HepG2 (cell line): ENCODE measurements at regions not wholly inside any gene's neighbourhood (a gene's known extent, or its start where the extent isn't known, plus 50 kb on each side); places are given as distances from the start of the nearest gene placed in this dataset.

ENCODE experiments used
- ATAC-seq: fragments of 200-7000 bp; cut with Tn5 transposase; 3 replicates; pipeline ENCODE4 v1.9.1; 2020; ENCODE audit warnings: mild to moderate bottlenecking, moderate library complexity
- BruUV-seq: library from RNA; stranded (reverse); fragments of 400-500 nt; replicated peaks from 2 replicates; lab custom pipeline; 2021; lab: Mats Ljungman, UMichigan
- CTCF ChIA-PET: fragments of 300-600 bp; formaldehyde crosslinking; extraction: SDS; loops from one replicate; lab custom pipeline; 2021; ENCODE audit warnings: low total read pairs, inconsistent platforms, low intra/inter-chr PET ratio; lab: Yijun Ruan, JAX
- POLR2A ChIA-PET: fragments of 350-600 bp; sonication (Branson Sonifier 250); formaldehyde crosslinking; loops from one replicate; lab custom pipeline; 2020; ENCODE audit warnings: antibody characterized with exemption, inconsistent platforms; lab: Yijun Ruan, JAX
- DNase-seq: peaks from one replicate; pipeline ENCODE4 v3.0.0-alpha.2; 2015; ENCODE audit warnings: low spot score
- FAIRE-seq: peaks from 3 replicates; lab custom pipeline; 2011; peaks lifted over from hg19 to GRCh38; lab: Jason Lieb, UNC
- H2AFZ ChIP-seq: one replicate; pipeline ENCODE4 v1.6.1; 2011; ENCODE audit warnings: low read length, inconsistent platforms
- H3K27ac ChIP-seq: fragments of 300-600 bp; 3 replicates; pipeline ENCODE4 v1.8.0; 2011; ENCODE audit warnings: mixed run types, mild to moderate bottlenecking, mixed read lengths, low read length, inconsistent platforms; ENCODE audit not compliant: insufficient read depth; ENCODE audit errors: extremely low read length
- H3K27me3 ChIP-seq, 2 experiments: fragments of 200-600 bp in 1 of 2; 2 replicates in 1 of 2; 3 replicates in 1 of 2; pipeline versions ENCODE4 v1.6.0 to v1.8.0; 2011; ENCODE audit warnings: low read length in 2 of 2, mild to moderate bottlenecking in 2 of 2, moderate library complexity in 2 of 2, inconsistent platforms in 1 of 2; ENCODE audit not compliant: insufficient read depth in 2 of 2, control insufficient read depth in 1 of 2
- H3K36me3 ChIP-seq, 2 experiments: fragments of 200-600 bp in 1 of 2; replicated peaks in 1 of 2; 2 replicates in 1 of 2; 3 replicates in 1 of 2; pipeline versions ENCODE4 v1.5.1 to v1.8.0; 2011; ENCODE audit warnings: low read length in 2 of 2, inconsistent platforms in 1 of 2; ENCODE audit not compliant: insufficient read depth in 2 of 2, control insufficient read depth in 1 of 2
- H3K4me1 ChIP-seq: 2 replicates; pipeline ENCODE4 v1.5.1; 2012; ENCODE audit warnings: low read length, inconsistent platforms; ENCODE audit not compliant: insufficient read depth
- H3K4me2 ChIP-seq: 2 replicates; pipeline ENCODE4 v1.6.0; 2011; ENCODE audit warnings: low read depth, low read length, inconsistent platforms
- H3K4me3 ChIP-seq, 3 experiments: fragments of 200-600 bp in 1 of 3; sonication (generic), shearing (Covaris generic) in 1 of 3; replicated peaks in 1 of 3; 2 replicates each; pipeline ENCODE4 v1.5.1; 2011 to 2016; ENCODE audit warnings: low read length in 3 of 3, inconsistent platforms in 2 of 3, low read depth in 2 of 3, mild to moderate bottlenecking in 2 of 3, control low read depth in 1 of 3, mixed read lengths in 1 of 3; ENCODE audit not compliant: insufficient read depth in 1 of 3
- H3K79me2 ChIP-seq: one replicate; pipeline ENCODE4 v1.6.1; 2011; ENCODE audit warnings: low read length, inconsistent platforms; ENCODE audit not compliant: insufficient read depth
- H3K9ac ChIP-seq: 2 replicates; pipeline ENCODE4 v1.6.0; 2011; ENCODE audit warnings: mild to moderate bottlenecking, low read depth, low read length, inconsistent platforms; ENCODE audit not compliant: insufficient read depth
- H3K9me3 ChIP-seq: 2 replicates; pipeline ENCODE4 v1.5.1; 2012; ENCODE audit warnings: mild to moderate bottlenecking, low read length
- H4K20me1 ChIP-seq: 2 replicates; pipeline ENCODE4 v1.6.0; 2011; ENCODE audit warnings: inconsistent platforms, mild to moderate bottlenecking, low read length, moderate library complexity; ENCODE audit not compliant: insufficient read depth
- ATF2 ChIP-seq: sonication (generic); formaldehyde crosslinking; IDR thresholded peaks from 2 replicates; pipeline ENCODE4 v1.4.0; 2020; ENCODE audit warnings: missing genetic modification reagents
- ELK4 ChIP-seq: sonication (generic); formaldehyde crosslinking; IDR thresholded peaks from 2 replicates; pipeline ENCODE4 v1.9.0; 2021; ENCODE audit warnings: missing genetic modification reagents, borderline replicate concordance
- HMGXB4 ChIP-seq, 2 experiments: sonication (generic) in 1 of 2; formaldehyde crosslinking in 1 of 2; IDR thresholded peaks; 2 replicates each; pipeline versions ENCODE4 v1.4.0 to v1.6.1; 2018 to 2020; ENCODE audit warnings: missing genetic modification reagents in 2 of 2, borderline replicate concordance in 1 of 2, low read depth in 1 of 2, mild to moderate bottlenecking in 1 of 2, missing biosample characterization in 1 of 2
- IRF9 ChIP-seq: sonication (generic); formaldehyde crosslinking; IDR thresholded peaks from 2 replicates; pipeline ENCODE4 v1.8.0; 2022; ENCODE audit warnings: missing genetic modification reagents, mild to moderate bottlenecking, borderline replicate concordance
- MTA1 ChIP-seq: sonication (generic); formaldehyde crosslinking; IDR thresholded peaks from 2 replicates; pipeline ENCODE4 v1.4.0; 2020; ENCODE audit warnings: missing genetic modification reagents, mild to moderate bottlenecking, borderline replicate concordance
- NFAT5 ChIP-seq: sonication (generic); formaldehyde crosslinking; IDR thresholded peaks from 2 replicates; pipeline ENCODE4 v1.4.0; 2020; ENCODE audit warnings: missing genetic modification reagents
- REPIN1 ChIP-seq: sonication (generic); formaldehyde crosslinking; IDR thresholded peaks from 2 replicates; pipeline ENCODE4 v1.8.0; 2022; ENCODE audit warnings: missing genetic modification reagents, low read depth, mild to moderate bottlenecking, borderline replicate concordance
- ZFP36L1 ChIP-seq: sonication (generic); formaldehyde crosslinking; IDR thresholded peaks from 2 replicates; pipeline ENCODE4 v1.8.0; 2022; ENCODE audit warnings: mild to moderate bottlenecking, missing genetic modification reagents, moderate library complexity
- ZKSCAN1 ChIP-seq: fragments of 150-350 bp; IDR thresholded peaks from 2 replicates; pipeline ENCODE4 v1.6.1; 2014; ENCODE audit warnings: low read length
- ZNF101 ChIP-seq: sonication (generic); formaldehyde crosslinking; IDR thresholded peaks from 2 replicates; pipeline ENCODE4 v1.4.0; 2020; ENCODE audit warnings: mild to moderate bottlenecking, low read depth, missing genetic modification reagents, borderline replicate concordance
- ZNF639 ChIP-seq: conservative IDR thresholded peaks from 2 replicates; pipeline ENCODE4 v1.6.1; 2018; ENCODE audit warnings: missing genetic modification reagents
- ZSCAN31 ChIP-seq: sonication (generic); formaldehyde crosslinking; IDR thresholded peaks from 2 replicates; pipeline ENCODE4 v1.5.0; 2020; ENCODE audit warnings: low read depth, mild to moderate bottlenecking, missing genetic modification reagents
- WGBS: methylation state at CpG from one replicate; pipeline ENCODE4 v1.1.6; 2017; ENCODE audit warnings: low lambda C conversion rate; 5-methylcytosine and 5-hydroxymethylcytosine counted together
- in situ Hi-C: cut with HindIII; loops from 2 replicates; pipeline ENCODE4 v1.10.0; 2017; ENCODE audit warnings: low pct_unique_long_range_greater_than_20kb; ENCODE audit not compliant: extremely low pct_ligation_motif_present
- intact Hi-C: fragments of 100-400 bp; cut with micrococcal nuclease; formaldehyde crosslinking; loops from one replicate; pipeline ENCODE4 v1.10.0; 2022; ENCODE audit not compliant: unreplicated experiment

- Histone ChIP-seq H3K27me3 (peaks cover 0 to 6% of the 10 kb centered on the region in 2 experiments; a peak in 1 of 5 replicates), H2AFZ (no peak overlapping the region), H3K27ac (no peak overlapping the region), H3K4me1 (no peaks in the 10 kb centered on the region), H3K4me2 (no peak overlapping the region), H3K36me3 (no peaks in the 10 kb centered on the region), H3K9me3 (no peaks in the 10 kb centered on the region), H3K79me2 (no peaks in the 10 kb centered on the region), H3K4me3 (no peak overlapping the region), H3K9ac (no peak overlapping the region), H4K20me1 (no peaks in the 10 kb centered on the region)
- no peak for DNase-seq
- intact Hi-C loops (no loop called here), in situ Hi-C loops (no loop called here)
- ChIA-PET CTCF (no interaction called here), POLR2A (no interaction called here)
- no TSS peak for BruUV-seq
- ATAC-seq: no peak
- no peak for FAIRE-seq
- WGBS: 30% methylated on average over 2 of the region's 2 CpGs
- TF ChIP-seq ELK4 (CRISPR knock-in tag) (no peak), ZNF101 (CRISPR knock-in tag) (no peak), MTA1 (CRISPR knock-in tag) (no peak), IRF9 (CRISPR knock-in tag) (no peak), ATF2 (no peak), NFAT5 (CRISPR knock-in tag) (no peak), REPIN1 (no peak), ZFP36L1 (CRISPR knock-in tag) (no peak), ZNF639 (no peak), ZKSCAN1 (no peak), ZSCAN31 (CRISPR knock-in tag) (no peak), HMGXB4 (CRISPR knock-in tag; IDR thresholded peaks at IDR 0.05; ENCODE audit: borderline replicate concordance in 1 of 2, low read depth in 1 of 2) (no peak)
These were observed 156.3 kb downstream of the EMX2 start for GRCh38 chr10:117698809-117699208.
